ENCODE measurements at regions not wholly inside any gene's neighbourhood (a gene's known extent, or its start where the extent isn't known, plus 50 kb on each side); places are given as distances from the start of the nearest gene placed in this dataset.

DNA sequence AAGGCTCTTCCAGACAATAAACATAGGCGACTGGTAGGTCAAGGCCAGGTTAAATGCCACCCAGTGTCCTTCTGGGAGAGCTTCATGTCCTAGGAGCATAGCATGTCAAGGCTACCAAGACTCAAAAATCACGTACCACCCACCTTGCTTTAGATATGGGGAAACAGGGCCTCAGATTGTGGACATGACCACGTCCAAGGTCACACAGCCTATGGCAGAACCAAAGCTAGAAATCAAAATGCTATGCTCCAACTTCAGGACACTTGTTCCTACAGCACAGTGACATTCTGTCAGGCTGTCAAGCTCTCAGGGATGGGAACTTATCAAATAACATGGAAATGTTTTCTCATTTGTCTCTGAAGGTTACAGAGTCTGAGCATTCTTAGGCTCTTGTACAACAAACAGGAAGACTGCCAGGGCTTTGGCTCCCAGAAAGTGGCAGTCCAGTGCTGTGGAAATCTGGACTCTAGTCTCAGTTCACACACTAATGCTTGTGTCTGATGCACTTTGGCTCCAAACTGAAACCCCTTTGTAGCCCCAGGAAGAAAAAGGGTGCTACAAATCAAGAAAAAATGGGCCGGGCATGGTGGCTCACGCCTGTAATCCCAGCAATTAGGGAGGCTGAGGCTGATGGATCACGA, 170.4 kb upstream of the LPP start:
- no peak for TF ChIP-seq POLR2A (IDR thresholded peaks at IDR 0.05)
- TF ChIP-seq, protein P1, sequence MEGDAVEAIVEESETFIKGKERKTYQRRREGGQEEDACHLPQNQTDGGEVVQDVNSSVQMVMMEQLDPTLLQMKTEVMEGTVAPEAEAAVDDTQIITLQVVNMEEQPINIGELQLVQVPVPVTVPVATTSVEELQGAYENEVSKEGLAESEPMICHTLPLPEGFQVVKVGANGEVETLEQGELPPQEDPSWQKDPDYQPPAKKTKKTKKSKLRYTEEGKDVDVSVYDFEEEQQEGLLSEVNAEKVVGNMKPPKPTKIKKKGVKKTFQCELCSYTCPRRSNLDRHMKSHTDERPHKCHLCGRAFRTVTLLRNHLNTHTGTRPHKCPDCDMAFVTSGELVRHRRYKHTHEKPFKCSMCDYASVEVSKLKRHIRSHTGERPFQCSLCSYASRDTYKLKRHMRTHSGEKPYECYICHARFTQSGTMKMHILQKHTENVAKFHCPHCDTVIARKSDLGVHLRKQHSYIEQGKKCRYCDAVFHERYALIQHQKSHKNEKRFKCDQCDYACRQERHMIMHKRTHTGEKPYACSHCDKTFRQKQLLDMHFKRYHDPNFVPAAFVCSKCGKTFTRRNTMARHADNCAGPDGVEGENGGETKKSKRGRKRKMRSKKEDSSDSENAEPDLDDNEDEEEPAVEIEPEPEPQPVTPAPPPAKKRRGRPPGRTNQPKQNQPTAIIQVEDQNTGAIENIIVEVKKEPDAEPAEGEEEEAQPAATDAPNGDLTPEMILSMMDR (IDR thresholded peaks at IDR 0.05), result no peak
